Activated T-cell treated with anti-CD3 and anti-CD28 coated beads for 24 hours (primary cell): ENCODE measurements at regions not wholly inside any gene's neighbourhood (a gene's known extent, or its start where the extent isn't known, plus 50 kb on each side); places are given as distances from the start of the nearest gene placed in this dataset.

Experiments used
- DNase-seq: peaks from one replicate; pipeline ENCODE4 v3.0.0-alpha.2; 2020; ENCODE audit warnings: low read depth

DNA sequence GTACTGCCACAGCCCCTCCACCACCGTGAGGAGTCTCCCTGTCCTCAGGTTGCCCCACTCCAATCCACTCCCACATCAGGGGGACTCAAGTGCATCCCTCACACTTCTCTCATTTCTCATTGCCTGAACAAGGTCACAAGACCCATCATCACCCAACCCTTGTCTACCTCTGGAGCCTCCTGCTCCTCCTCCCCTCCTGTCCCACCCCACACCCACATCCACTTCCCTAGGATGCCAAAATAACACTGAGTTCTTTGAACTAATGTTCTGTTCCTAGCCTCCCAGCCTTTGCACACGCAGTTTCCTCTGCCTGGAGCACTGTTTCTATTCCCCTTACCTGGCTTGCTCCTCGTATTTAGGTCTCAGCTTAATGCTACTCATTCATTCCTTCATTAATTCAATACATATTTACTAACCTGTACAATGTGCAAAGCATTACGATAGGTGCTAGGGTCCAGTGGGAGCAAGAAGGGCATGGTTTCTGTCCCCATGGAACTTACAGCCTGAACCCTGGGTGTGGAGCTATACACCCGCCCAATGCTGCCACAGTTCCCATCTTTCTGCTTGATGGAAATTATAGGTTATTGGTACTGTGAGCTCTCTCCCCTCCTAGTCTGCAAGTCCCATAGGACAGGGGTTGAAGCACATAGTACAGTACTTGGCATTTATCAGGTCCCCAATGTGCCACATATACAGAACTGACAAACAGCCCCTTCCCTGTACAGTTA lies 96.1 kb upstream of the GRIK3 start:
- DNase-seq: no peak

DNA sequence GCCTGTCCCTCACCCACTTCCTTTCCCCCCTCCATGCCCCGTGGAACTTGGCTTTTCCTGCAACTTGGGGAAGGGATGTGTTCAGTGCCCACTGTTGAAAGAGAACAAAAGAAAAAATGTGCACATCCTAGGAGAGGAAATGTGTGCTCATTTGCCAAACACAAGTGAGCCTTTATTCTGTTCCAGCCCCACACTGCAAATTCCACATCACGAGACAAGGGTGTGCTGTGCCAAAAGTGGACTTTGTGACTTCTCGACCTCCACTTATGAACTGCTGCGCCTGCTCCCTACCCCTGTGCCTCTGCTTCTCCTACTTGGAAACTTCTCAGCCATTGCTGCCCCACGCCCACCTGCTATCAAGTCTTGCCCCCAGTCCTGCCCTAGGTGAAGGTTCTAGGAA lies 97.0 kb upstream of the GRIK3 start:
- DNase-seq: no peak

DNA sequence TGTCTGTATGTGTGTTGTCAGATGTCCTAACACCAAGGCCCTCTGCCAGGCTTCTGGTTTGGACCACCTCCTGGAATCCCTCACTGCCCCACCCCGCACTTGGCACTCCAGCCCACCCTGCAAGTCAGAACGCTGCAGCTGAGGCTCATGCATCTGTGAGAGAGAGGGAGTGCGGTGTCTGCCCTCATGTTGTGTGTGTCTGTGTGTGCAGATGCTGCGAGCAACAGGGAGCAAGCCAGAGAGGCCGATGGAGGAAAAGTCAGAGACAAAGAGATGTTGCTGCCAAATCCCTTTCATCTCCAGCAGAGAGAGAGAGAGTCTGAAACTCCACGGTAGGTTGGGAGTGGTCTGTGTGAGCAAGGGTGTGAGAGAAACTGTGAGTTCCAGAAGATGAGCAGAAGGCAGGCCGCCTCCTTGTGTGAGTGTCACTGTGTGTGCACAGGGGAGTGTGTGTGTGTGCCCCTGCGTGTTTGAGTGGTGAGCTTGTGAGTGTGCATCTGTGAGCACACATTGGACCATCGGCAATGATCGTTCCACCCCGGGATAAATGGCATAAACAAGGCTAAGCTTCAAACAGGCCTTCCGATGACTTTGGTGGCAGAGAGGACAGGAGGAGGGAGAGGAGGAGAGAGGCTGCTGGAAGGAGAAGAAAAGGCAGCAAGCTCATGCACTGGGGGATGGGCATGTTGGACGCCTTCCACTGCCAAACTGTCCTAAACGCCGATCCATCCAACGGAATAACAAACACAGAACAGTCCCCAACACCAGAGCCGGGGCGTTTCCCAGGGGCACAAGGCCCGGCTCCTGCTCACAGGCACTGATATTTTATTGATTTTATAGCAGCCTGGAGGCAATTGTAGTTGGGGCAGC lies 99.2 kb upstream of the GRIK3 start:
- no peak for DNase-seq

DNA sequence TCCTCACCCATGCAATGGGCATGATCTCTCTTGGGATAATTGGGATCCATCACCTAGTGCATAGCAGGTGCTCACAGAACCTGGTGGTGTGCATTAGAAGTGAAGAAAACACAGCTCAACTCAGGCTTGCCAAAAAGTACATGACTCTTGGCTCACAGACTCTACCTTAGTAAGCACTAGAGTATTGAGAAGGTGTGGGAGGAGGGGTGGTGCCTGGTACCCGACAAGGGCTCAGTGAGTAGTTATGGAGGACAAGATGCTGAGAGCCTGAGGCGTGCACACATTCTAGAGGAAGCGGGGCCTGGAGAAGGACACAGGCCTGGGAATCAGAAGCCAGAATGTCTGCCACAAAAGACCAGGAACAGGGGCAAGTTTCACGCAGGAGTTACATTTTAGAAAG lies 100.3 kb upstream of the GRIK3 start:
- no peak for DNase-seq

DNA sequence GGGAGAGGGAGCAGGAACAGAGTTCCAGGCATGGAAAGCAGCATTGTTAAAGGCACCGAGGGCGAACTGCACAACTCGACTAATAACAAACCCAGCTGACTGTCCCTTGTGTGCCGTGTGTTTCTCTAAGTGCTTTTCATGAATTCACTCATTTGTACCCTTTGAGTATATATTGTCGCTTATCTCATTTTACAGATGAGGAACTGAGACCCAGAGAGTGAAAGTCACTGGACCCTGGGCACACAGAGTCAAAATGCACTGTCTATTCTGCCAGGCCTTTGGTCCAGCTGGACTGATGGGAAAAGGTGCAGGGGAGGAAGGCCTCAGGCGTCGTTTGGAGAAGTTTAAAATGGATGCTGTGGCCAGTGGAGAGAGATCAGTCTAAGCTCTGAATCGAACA lies 100.7 kb upstream of the GRIK3 start:
- DNase-seq: no peak

DNA sequence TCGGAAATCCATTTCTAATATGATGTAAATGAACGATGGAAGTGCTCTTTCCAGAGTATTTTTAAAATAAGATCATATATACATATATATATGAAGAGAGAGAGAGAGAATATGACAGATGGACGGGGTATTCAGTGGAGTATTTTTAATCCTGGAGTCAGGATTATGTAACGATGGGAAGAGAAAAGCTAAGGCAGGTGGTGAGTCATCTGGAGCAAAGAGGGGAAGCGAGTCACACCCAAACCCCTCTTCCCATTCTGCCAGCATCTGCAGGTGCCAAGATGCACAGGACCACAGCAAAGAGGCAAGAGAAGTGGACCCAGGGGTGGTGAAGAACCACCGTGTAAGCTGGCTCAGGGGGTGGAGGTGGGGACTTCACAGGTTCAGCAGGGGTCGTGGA lies 102.7 kb upstream of the GRIK3 start:
- no peak for DNase-seq

DNA sequence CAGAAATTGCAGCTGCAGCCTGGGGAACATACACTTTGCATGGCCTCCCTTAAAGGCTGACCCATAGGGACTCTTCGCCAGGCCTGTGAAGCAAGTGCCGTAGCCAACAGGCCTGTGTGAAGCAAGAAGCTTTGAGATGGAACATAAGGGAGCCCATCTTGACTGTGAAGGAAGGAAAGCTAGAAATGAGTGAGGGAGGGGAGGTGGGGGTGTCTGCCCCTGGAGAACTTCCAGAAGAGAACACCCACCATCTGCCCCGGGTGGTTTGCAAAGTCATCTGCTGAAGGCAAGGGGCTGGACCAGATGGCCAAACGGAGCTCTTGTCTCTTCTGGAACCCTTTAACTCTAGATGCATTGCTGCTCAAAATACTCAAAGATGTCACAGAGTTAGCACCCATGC lies 103.3 kb upstream of the GRIK3 start:
- no peak for DNase-seq

DNA sequence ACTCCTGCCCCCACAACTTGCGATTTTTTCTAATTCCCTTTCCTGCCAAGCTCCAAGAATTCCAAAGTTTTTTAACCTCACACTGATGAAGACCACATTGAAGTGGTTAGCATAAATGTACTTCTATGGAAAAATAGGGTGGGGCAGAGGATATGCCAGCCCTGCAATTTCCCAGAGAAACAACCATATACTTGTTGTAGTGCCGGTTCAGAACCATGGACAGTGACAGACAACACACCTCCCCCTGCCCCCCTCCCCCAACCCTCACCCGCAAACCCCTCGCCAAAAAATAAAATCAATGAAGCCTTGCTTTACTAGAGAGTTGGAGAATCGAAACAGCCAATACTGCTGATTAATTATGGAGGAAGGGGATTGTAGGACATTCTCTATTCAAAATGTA lies 109.5 kb upstream of the GRIK3 start:
- DNase-seq: no peak

DNA sequence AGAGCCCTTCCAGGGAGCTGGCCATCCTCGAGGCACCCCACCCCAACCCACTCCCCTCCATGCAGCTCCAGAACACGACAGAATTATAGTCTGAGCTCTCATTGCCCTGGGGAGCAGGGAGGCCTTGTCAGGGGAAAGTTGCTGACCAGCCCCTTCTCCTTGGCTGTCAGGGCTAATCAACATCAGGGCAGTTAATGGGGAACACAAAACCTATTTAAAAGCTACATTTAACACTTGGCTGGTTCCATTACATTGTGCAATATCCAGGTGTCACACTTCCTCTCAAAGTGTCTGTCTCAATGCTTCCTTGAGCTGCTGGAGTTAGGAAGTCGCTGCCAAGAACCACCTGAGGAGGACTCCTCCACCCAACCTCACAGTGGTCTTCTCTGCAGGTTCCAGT lies 111.8 kb upstream of the GRIK3 start:
- no peak for DNase-seq

DNA sequence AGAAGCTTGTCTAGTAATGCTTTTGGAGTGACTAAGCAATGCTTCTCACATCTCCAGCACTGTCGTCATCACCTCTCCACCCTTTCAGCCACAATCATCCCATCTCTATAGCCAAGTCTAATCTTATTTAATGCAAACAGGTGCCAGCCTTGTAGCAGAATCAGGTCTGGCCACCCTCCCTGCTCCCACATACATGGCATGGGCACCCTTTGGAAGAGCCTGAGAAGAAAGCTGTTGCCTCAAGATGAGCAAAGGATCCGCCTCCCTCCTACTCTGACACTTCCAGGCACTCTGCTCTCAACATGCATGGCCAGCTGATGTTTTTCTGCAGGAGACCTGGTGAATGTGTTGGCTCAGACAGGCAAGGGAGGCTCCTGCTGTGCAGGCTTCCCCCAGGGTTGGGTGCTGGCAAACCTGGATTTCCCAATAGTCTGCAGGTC lies 113.1 kb upstream of the GRIK3 start:
- no peak for DNase-seq

DNA sequence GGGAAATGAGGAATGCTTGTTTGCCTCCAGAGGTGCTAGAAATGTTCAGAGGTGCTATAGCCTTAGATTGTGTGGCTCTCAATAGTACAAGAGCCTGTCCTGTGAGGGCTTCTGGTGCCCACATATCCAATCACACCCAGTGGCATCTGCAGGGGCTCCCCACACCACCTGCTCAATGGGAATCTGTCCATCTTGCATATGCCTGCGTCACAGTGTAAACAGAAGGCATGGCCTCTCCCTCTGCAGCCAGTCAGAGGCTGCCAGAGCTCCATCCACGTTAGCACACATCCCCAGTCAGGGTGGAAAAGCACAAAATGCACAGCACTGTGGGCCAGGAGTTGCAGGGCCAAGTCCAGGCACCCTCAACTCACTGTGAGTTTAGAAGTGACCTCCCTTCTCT lies 113.6 kb upstream of the GRIK3 start:
- no peak for DNase-seq

DNA sequence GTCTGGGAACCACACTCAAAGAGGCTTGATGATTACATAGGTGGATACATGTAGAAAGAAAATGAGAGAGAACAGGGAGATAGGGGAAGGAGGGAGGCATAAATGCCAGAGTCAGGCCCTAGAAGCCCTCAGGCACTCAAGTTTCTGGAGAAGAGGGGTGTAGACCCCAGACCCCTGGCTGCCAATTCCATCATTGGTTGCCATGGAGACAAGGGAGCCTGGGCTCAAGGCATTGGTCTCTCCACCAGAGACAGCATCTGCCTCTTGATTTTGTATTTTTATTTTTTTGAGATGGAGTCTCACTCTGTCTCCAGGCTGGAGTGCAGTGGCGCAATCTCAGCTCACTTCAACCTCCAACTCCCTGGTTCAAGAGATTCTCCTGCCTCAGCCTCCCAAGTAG lies 114.3 kb upstream of the GRIK3 start:
- no peak for DNase-seq

DNA sequence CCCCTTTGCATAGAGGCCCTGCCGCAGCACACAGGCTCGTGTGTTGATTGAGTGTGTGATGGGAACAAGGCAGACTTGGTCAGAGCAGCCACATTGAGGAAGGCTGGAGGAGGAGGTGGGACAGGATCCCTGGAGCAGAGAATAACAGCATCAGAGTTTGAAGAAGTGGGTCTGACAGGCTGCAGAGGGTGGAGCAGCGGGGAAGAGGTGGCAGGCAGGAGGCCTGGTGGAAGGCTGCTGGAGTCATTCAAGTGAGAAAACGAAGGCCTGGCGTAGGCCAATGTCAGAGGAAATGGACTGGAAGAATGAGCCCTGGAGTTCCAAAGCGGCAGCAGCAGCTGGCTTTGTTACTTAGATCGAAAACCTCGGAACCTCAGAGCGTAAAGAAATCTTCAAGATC lies 115.0 kb upstream of the GRIK3 start:
- DNase-seq: no peak

DNA sequence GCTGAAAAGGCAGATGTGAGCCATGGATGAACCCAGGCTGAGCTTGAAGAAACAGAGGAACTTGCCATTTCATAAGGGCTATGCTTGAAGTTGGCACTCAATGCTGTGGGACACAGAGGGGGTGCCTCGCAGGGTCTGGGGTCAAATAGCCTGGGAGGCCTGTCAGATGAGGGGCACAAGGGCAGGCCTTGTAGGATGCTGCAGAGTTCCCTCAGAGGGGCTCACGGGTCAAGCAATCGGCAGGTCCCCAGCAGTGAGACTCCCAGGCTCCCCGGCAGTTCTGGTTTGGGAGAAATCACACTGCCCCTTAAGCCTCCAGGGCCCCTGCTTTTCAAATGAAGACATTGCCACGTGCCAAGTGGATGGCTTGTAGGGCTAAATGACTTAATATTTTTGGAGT lies 116.7 kb upstream of the GRIK3 start:
- no peak for DNase-seq

DNA sequence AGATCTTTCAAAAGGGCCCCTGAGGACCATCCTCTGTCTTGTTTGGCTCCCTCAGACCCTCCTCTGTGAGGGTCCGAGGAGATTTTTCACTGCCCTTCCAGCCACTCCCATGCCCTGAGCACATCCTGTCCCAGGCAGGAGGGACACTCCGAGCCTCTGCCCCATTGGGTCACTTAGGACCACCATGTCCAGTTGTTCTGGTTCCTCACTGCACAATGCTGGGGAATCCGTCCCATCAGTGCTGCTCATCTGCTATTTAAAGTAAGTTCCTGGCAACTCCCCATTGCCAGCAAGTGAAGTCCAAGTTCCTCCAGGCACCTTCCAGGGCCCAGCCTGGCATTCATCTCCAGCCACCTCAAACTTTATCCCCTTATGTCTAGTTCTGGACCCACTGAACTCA lies 117.5 kb upstream of the GRIK3 start:
- DNase-seq: no peak

DNA sequence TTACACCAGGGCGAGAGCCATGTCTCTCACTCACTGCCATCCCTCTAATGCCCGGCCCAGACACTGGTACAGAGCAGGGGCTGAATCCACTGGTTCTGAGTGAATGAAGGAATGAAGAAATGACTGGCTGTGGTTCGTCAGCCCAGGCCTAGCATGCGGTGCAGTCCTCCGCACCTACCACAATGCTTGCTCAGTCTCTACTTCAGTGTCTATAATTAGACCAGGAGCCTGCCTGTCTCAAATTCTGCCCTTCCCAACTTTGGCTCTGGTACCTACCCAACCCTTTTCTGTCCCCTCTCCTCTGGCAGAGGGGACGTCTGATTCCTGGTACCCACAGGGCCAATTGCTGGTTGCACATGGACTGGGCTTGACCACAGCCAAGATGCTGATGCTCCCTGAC lies 118.2 kb upstream of the GRIK3 start:
- no peak for DNase-seq

DNA sequence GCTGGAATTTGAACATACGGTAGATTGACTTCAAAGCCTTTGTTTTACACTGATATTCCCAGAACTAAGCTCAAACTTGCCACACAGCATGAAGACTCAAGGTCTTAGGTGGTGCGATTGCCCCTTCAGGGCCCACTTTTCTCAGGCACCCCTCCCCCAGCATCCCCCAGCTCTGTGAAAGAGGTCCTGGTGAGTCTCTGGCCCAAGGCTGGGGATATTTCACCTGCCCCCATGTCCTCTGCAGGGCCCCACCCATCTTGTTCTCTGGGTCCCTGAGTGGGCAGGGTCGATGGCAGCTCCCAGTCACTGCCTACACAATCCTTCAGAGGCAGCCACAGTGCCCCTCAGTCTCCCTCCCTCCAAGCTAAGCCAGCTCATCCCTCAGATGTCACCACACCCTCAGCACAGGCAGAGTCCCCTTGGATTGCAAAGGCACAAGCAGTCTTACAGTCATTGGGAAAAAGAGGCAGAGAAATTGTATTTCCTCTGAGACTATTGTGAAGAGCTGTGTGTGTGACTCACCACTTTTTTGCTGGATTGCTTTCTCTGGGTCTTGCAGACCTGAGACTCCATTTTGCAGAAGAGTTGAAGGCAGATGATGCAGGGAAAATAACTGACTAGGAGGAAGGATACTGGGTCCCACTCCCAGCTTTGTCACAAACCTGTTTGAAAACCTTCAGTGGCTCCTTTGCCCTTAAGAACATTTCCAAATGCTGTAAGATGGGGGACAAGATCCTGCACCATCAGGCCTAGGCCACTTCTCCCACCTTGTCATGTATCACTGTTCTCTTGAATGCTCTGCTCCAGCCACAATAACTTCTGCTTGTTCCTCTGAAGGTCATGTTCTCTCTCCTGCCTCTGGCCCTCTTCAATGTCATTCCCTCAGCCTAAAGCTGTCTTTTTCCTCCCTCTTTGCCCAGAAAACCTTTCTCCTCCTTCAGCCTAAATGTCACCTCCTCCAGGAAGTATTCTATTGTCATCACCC lies 119.1 kb upstream of the GRIK3 start:
- DNase-seq: no peak

DNA sequence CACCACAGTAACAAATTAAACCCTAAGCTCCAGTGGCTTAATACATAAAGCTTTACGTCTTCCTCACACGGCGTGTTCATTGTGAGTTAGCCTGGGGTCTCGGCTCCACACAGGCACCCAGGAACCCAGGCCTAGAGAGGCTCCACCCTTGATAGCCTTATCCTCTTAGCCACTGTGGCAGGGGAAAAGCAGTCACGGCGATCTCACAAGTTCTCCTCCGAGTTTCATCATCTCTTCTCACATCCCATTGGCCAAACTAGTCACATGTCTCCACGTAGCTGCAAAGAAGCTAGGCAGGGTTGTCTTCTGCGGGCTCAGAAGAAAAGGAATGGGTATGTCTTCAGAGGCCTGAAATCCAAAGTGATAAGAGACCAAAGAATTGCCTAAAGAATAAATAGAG lies 122.3 kb upstream of the GRIK3 start:
- DNase-seq: no peak

DNA sequence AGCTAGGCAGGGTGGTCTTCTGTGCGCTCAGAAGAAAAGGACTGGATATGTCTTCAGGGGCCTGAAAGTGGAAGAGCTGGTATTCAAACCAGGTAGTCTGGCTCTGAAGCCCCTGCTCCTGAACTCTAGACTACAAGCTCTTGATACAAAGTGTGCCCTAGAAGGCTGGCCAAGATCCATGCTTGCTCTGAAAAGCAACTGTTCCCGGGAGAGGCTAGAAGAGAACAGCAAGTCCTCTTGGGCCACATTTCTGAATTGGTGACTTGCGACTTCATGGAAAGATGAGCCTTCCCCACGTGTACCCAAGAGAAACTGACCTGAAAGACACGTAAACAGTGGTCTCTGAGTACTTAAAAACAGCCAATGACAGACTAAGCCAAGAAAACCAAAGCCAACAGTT lies 123.3 kb upstream of the GRIK3 start:
- DNase-seq: no peak

DNA sequence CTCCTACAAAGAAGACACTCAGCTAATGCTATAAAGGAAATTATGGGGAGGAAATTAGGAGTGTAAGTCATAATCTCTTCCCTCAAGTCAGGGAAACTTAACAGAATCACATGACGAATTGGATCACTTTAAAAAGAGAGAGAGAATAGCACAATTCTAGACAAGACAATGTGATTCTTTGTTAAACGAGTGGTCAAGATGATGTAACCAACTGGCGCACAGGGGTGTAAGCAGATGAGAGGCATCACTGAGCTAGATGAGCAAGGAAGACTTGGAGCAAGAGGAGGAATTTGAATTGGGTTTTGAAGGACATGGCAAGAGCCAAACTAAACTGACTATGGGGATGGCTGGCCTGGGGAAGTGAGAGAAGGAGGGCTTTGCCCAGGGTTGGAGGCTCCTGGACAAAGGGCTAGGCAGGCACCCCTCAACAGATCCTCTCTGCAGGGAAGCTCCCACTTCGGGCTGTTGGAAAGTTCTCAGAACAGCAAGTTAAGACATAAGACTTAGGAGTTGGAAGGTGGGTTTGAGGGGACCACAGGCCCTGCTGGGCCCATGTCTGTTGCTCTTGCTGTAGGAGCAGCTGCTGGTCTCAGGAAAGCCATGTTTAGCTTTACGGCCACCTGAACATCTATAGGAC lies 123.9 kb upstream of the GRIK3 start:
- no peak for DNase-seq

DNA sequence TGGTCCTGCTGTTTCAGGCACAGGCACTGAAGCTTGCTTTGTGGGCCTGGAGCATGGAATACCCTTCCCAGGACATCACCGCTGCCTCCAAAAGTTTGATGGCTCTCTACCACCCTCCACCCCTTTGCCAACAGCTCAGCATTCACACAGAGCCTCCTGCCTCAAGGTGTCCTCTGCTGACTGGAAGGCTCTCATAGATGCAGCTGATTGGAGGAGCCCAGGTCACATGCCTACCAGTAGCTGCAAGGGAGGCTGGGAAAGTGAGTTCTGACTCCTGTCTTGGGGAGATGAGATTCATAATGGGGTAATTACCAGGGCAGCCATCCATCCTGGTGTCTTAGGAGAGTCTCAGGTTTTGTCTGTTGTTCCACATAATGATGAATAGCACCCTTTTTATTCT lies 124.8 kb upstream of the GRIK3 start:
- DNase-seq: no peak

DNA sequence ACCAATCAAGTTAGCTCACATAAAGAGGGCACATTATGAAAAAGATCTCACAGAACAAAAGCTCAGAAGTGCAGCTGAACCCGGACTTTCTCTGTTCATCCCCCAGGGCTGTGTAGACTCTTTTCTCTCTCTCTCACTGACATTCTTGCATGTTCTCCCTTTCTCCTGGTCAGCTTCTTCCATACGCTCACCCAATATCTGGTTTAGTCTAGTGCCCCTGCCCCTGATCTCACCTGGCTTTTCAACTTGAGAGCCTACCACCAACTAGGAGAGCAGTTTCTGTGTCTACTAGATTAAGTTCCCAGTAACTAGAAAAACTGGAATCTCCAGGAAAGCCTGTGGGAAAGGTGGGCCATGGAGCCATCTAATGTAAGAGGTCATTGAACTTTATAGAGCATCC lies 126.9 kb upstream of the GRIK3 start:
- DNase-seq: no peak
